ENCODE measurements at regions not wholly inside any gene's neighbourhood (a gene's known extent, or its start where the extent isn't known, plus 50 kb on each side); places are given as distances from the start of the nearest gene placed in this dataset.

GRCh38 chr14:97420211-97420610 is 623.0 kb downstream of the VRK1 start:
- TF ChIP-seq BRF2 (CRISPR knock-in tag; IDR thresholded peaks at IDR 0.05) (no peak), TCF12 (IDR thresholded peaks at IDR 0.05) (no peak), TCF12 (CRISPR knock-in tag; IDR thresholded peaks at IDR 0.05) (no peak), ZBTB33 (CRISPR knock-in tag; IDR thresholded peaks at IDR 0.05) (no peak), ZNF609 (CRISPR knock-in tag; IDR thresholded peaks at IDR 0.05; ENCODE audit: borderline replicate concordance) (no peak), CTCF (CRISPR knock-in tag; IDR thresholded peaks at IDR 0.05) (no peak), ATF3 (CRISPR knock-in tag; IDR thresholded peaks at IDR 0.05) (no peak), ZNF451 (CRISPR knock-in tag; IDR thresholded peaks at IDR 0.05) (no peak), HDAC2 (CRISPR knock-in tag; IDR thresholded peaks at IDR 0.05) (no peak), ZBTB7A (CRISPR knock-in tag; IDR thresholded peaks at IDR 0.05) (no peak), FOXA3 (CRISPR knock-in tag; IDR thresholded peaks at IDR 0.05) (no peak), RFX5 (IDR thresholded peaks at IDR 0.05; ENCODE audit: low read depth, low read length) (no peak), ZNF788 (CRISPR knock-in tag; IDR thresholded peaks at IDR 0.05; ENCODE audit: borderline replicate concordance) (no peak)
- TF ChIP-seq, protein P1, sequence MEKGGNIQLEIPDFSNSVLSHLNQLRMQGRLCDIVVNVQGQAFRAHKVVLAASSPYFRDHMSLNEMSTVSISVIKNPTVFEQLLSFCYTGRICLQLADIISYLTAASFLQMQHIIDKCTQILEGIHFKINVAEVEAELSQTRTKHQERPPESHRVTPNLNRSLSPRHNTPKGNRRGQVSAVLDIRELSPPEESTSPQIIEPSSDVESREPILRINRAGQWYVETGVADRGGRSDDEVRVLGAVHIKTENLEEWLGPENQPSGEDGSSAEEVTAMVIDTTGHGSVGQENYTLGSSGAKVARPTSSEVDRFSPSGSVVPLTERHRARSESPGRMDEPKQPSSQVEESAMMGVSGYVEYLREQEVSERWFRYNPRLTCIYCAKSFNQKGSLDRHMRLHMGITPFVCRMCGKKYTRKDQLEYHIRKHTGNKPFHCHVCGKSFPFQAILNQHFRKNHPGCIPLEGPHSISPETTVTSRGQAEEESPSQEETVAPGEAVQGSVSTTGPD (CRISPR knock-in tag; IDR thresholded peaks at IDR 0.05) = no peak

Measured in HepG2 (cell line).